ENCODE measurements at regions not wholly inside any gene's neighbourhood (a gene's known extent, or its start where the extent isn't known, plus 50 kb on each side); places are given as distances from the start of the nearest gene placed in this dataset.

DNA sequence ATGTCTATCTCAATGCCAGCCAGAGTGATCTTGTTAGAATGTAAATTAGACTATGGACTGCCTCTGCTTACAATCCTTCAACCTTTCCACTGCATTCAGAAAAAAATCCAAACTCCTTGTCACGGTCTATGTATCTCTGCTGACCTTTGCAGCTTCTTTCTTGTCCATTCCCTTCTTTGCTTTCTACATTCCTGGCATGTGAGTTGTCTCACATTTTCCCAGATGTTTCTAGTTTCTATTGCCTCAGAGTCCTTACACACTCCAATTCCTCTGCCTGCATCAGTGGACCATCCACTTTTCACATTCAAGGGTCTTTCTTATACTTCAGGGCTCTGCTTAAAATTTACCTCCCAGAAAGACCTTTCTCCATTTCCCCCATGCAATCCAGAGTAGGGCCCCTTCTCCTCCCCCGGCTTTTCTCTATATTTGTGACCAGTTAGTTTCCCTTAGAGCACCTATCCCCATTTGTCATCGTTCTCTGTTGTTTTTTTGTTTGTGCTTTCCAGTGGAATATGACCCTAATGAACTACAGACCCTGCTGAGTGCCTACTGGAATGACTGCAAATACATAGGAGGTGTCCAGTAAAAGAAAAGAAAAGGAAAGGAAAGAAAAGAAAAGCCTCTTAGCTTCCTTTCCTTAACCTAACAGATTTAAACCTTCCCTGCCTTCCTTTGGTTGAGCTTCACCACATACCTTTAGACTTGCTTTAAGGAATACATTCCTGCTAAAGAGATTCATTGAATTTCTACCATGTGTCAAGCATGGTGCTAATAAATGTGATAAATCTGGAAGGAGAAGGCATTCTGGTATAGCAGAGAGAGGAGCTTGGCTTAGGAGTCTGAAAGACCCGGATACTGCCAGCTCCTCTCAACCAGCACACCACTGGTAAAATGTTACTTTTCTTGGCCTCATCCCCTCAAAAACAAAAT, 102.0 kb downstream of the DIRAS3 start:
- DNase-seq (ENCODE audit: low spot score), result no peak

DNA sequence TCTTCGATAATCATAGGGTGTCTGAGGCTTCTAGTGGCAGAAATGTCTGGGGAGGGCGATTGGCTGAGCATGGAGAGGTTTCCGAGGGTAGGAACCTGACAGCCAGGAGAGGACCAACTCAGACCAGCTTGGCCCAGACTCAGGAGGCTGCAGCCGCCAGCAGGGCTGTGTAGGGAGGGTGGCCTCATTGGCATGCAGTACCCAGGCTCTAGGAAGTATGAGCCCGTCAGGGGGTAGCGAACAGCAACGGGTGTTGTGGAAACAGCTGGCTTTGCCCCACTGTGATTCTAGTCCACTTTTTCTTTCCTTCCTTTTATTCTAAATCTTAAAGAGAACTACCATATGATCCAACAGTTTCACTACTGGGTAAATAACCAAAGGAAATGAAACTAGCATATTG, 103.3 kb downstream of the DIRAS3 start:
- DNase-seq (ENCODE audit: low spot score), result no peak

DNA sequence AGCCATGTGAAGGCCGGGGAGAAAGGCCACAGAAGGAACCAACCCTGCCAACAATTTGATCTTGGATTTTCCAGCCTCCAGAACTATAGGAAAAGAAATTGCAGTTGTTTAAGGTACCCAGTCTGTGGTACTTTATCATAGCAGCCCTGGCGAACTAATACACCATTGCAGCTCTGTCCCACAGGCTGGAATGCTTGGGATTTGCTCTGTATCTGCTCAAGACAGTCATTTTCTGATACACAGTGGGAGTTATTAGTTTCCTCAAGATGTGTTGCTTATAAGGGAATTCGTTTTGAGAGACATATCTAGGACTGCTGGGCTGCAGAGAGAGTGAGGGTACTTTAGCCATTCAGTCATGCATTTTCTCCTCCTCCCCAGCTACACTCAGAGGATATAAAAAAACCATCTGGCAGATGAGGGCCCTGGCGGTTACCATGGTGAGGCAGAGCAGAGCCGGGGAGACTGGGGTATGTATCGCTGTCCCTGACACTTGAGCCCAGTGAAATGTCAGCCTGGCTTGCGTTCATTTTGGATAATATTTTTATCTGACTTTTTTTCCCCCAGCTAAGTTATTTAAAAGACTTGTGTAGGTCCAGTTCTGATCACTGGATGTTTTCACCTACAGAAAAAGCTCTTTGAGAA, 104.6 kb downstream of the DIRAS3 start:
- no peak for DNase-seq (ENCODE audit: low spot score)

DNA sequence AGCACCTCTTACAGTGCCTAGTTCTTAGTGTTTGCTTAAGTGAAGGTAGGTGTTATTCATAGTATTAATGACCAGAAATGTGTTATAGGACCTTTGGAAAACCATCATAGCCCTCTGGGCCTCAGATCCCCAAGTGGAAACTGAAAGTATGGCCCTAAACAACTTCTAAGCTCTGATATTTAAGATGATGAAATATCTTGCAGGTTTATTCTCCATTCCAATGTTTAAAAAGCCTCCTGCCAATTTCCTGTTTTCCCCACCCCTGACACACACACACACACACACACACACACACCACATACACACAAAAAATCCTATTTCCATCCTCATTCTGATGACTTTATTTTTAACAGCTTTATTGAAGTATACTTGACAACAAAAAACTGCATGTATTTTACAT, 108.2 kb downstream of the DIRAS3 start:
- no peak for DNase-seq (ENCODE audit: low spot score)

DNA sequence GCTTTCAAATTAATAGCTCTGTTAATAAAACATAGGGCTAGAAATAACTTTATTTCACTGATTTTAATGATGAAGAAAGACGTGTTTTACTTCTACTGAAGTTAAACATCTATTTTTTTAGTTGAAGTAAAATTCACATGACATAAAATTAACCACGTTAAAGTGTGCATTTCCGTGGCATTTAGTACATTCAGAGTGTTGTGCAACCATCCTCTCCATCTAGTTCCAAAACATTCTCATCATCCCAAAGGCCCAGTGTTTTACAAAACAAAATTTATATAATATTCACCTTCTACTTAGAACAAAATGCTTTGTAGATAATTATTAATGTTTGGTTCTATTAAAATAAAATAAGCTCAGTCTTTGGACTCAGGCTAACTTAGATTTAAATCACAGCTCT, 108.5 kb upstream of the GNG12 start:
- DNase-seq (ENCODE audit: low spot score), result no peak

DNA sequence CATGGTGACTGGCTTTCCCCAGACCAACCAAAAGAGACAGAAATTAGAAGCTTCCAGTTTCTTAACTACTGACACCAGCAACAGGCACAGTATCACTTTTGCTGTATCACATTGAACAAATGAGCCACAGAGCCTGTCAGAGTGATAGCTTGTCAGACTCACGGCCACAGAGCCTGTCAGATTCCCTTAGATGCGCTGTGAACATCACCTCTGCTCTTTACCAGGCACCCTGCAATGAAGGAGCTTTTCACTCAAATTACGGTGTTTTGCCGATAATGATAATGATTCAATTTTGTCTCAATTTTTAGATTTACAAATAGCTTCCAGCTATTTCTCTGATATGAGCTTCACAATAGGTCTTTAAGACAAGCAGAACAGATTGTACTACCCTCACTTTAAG, 107.9 kb upstream of the GNG12 start:
- no peak for DNase-seq (ENCODE audit: low spot score)

DNA sequence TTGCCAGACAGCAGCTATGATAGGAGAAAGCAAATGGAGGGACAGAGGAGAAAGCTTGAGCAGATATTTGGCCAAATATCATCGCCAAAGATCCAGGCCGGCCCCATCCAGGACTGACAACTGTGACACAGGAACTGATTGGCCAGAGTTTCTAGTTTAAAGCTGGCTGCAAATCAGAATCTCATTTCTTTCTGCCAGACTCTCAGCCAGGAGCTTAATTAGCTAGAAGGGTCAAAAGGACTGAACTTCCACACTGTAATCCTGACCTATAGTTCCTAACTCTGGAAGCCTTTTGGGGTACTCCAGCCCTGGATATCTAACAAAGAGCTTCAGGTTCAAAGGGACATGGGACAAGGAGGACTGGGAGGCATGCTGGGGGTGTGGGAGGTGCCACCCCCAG, 106.7 kb upstream of the GNG12 start:
- DNase-seq (ENCODE audit: low spot score), result no peak

DNA sequence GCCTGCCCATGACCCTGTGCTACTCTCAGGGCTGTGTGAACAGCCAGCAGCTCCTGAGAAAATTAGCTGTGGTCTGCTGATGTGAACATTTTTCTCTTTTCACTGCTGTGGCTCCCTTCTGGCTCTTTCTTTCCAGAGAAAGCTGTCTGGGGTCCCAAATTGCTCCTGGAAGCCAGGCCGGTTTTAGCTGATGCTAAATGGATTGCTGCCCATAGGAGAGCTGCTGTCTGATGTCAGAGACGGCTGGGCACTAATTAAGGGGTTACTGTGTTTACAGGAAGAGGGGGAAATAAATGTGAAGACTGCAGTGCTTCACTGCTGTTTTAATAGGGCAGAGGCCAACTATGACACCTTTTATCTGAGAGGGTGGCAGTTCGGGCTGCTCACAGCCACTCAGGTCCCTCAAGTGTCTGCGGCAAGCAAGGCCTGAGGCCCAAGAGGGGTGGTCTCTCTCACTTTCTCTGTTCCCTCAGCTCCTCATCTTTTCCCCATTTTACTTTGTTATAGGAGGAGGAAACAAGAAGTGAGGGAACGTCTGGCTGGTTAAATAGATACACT, 106.0 kb upstream of the GNG12 start:
- no peak for DNase-seq (ENCODE audit: low spot score)

DNA sequence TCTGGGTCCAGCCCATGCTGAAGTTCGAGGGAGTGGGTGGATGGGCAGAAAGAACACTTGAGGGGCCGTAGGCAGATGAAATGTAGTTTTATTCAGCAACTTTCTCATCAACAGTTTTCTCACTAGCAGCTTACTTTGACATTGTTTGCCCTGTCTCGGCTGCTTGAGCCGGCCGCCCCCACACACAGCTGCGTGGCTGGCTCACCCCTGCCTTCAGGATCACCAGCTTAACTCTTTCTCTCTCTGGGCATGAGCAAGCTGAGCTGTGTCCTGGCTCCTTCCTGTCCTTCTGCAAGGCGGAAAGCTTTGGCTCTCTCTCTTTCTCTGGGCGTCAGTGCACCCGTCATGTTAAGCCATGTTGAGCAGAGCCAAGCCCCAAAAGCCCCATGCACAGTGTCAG, 104.4 kb upstream of the GNG12 start:
- DNase-seq (ENCODE audit: low spot score), result no peak

DNA sequence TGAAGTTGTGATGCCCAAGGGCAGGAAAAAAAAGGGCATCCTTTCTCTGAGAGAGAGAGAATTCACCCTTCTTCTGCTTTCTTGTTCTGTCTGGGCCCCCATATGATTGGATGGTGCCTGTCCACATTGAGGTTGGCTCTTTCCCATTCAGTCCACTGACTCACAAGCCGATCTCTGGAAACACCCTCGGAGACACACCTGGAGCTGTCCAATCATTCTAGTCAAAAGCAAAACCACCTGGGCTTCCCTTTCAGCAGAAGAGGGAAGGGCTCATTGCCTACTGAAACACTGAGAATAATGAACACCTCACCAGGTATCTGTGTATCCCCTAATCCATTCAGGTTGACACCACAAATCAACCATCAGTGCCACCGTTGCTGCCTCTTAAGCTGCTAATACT, 103.7 kb upstream of the GNG12 start:
- DNase-seq (ENCODE audit: low spot score), result no peak

DNA sequence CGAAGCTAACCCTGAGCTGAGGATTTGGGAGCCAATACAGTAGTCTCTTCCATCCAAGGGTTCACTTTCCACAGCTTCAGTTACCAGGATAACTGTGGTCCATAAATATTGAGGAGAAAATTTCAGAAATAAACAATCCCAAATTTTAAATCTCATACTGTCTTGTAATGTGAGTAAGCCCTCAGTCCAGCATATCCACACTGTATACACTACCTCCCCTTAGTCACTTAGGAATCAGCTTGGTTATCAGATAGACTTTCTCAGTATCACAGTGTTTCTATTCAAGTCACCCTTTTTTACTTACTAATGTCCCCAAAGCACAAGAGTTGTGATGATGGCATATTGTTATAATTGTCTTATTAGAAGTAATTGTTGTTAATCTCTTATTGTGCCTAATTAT, 102.3 kb upstream of the GNG12 start:
- no peak for DNase-seq (ENCODE audit: low spot score)

DNA sequence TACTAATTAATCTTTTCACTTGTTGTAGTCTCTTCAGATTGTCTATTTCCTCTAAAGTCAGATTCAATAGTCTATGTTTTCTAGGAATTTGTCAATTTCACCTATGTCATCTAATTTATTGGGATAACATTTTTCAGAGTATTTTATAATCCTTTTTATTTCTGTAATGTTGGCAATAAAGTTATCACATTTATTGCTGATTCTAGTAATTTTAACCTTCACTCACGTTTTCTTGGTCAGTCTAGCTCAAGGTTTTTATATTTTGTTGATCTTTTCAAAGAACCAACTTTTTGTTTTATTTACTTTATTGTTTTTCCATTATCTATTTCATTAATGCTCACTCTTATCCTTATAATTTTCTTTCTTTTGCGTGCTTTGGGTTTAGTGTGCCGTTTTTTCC, 97.9 kb upstream of the GNG12 start:
- DNase-seq (ENCODE audit: low spot score), result no peak

DNA sequence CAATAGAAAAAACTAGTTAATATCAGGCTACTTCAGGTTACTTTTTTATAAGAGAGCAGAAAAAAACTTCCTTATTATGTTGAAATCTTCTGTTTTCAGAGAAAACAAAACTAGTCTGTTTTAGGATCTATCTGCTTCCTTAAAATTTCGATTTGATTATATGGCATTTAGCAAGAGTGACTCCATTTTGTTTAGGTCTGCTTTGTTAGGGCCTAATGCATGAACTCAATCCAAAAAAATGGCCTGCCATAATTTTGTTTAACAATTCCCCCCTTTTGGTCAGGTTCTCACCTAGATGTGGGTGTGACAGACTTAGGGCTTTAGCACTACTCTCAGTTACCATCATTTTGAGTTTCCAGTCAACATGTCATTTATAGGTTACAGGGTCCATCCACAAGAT, 89.8 kb upstream of the GNG12 start:
- DNase-seq (ENCODE audit: low spot score), result no peak

DNA sequence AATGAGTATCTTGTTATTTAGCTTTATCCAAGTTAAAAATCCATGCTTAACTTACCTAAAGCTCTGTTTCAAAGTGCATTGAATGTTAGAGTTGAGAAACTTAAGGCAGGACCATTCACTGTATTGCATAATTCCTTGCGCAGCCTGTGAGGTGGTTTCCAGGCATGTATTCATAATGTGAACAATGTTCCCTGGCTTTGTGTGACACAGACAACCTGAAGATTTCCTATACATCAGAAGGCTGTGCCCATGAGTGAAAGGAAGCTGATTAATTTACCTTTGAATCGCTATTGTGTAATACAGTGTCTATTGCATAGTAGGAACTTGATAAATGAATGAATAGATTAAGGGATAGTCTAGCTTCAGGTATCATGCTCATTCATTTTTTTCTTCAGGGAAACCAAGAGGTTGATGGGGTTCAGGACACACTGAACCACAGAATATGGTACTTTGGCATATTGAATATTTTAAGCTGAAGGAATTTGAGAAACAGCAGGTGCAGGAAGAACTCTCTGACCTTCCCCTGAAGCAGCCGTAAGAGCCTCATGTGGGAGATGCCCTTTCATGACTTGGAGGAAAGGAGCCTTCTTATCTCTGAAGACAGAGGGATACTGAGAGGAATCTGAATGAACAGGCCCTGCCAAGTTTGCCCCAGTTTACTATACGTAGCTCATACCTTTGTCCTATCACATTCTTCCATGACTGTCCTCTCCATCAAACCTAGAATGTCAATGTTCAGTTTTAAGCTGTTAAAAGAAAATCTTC, 88.6 kb upstream of the GNG12 start:
- no peak for DNase-seq (ENCODE audit: low spot score)

DNA sequence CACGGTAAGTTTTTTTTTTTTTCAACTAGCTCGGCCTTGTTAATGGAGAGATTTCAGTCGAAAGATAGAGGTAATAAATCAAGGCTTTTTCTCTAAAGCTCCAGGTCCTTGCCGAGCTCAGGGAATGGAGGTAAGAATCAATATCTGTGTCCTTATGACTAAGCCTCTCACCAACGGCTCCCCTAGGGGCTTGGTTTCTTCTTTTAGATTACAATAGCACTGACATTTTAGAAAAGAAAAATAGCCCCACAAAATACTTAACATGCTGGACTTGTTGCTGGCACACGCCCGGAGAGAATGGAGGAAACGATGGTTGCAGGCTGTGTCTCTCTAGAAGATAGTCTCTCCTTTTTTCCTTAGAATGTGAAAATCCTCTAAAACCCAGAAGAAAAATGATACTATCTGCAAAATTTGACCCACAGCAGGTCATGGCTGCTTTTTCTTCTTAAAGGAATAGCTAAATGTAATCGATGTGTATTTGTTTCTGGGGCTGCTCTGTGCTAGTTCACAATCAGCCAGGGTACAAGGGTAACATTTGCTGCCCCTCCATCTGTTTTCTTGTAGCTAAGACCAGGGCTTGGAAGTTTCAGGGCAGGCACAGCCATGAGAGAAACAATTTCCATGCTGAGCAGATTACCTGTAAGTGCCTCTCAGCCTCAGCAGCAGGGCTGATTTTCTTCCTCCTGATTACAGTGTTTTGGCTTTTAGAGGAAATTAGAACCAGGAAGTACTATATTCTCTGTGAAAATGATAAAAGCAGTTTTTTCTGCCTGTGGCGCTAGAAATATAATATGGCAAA, 86.2 kb upstream of the GNG12 start:
- no peak for DNase-seq (ENCODE audit: low spot score)

DNA sequence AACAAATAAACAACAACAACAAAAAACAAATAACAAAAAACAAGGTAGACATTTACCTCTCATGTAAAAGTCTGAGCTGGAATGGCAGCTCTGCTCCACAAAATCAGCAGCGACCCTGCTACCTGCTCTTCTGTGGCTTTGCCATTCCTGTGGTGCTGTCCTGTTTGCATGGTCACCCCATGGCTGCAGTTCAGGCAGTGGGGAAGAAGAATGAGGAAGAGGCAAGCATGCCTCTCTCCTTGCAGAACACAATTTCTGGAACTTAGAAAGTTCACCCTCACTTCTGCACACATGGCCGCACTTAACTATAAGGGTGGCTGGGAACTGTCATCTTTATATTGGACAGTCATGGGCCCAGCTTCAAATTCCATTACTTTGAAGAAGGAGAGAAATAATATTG, 84.8 kb upstream of the GNG12 start:
- no peak for DNase-seq (ENCODE audit: low spot score)

DNA sequence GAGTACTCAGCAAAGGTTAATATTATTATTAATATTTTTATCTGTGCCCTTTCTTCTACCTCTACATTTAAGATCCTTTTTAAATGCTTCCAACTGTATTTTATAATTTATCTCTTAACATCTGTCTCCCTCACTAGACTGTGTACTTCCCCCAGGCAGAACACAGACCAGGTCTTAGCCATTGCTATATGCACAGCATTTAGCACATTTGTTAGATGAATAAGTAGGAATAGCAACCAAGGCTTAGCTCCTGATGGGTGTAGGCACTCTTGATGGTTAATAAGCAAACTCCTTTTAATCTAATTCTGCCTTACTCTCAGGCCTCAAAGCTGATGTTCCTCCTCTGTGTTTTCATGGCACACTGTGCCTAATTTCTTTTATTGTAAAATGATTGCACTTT, 83.7 kb upstream of the GNG12 start:
- DNase-seq (ENCODE audit: low spot score), result no peak

DNA sequence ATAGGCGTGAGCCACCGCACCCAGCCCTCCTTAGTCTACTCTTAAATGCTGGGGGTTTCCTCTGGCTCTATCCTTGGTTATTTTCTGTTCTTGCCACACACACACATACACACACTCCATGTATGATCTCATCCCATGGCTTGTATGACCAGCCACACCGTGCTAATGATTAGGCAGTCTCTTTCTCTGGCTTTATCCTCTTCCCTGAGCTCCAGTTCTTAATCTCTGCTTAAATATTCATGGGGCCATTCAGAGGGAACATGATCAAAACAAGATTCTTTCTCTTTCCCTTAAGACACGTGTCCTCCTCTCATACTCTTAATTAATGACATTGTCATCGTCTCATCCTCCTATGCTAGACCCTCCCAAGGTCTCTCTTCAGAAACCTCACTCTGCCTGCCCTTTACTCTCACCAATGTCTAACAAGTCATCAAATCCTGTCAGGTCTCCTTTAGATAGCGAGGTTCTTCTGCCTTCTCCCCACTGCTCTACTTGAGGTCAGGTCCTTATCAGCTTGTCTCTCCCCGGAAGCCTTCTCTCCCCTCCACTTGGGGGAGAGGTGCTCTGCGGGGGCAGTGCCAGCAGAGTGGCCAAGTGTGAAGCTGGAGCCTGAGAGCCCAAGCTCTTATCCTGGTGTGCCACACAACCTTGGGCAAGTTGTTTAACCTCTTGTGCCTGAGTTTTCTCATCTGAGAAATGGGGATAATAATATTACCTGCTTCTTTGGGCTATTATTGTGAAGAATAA, 83.0 kb upstream of the GNG12 start:
- DNase-seq (ENCODE audit: low spot score), result no peak

DNA sequence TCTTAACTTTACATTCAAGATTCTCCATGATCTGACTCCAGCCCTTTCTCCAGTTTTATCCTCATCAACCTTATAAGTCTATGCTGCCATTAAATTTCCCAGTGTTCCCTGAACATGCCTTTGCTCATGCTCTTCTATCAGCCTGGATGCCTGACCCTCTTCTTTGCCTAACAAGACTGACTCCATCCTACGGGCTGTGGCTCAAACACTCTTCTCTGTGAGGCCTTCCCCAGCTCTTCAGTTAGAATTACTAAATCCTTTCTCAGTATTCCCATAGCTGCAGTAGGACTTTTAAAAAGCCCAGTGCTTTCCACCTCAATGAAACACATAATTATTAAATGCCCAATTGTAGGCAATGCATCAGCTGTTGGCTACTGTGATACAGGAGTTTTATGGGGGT, 76.5 kb upstream of the GNG12 start:
- DNase-seq (ENCODE audit: low spot score), result no peak

DNA sequence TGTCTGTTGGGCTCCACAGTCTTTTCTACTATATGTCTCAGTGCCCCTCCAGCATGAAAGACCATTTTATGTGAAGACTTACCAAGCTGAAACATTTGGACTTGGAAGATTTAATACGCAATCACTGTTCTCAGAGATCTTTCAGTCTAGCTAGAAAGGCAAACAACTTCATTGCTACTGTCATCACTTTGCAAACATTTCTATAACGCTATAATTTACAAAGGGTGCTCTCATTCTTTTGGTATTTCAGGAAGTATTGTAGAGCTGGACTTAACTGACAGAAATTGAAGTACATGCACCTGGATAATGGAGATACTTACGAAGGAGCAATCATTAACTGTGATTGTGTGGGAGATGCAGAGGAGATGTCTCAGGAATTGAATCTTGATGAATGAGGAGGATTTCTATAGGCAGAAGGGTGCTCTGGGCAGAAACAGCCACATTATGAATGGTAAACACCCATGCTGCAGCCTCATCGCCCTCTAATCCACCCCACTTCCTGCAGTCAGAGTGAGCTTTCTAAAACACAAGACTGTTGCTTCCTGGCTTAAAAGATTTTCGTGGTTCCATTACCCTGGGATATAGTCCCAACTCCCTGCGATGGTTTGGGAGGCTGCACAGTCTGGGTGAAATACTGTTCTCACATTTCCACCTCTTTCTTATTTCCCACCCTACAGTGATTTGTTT, 75.1 kb upstream of the GNG12 start:
- no peak for DNase-seq (ENCODE audit: low spot score)

All from H4 (cell line).